Left lung (tissue), 4 donors: ENCODE measurements at regions not wholly inside any gene's neighbourhood (a gene's known extent, or its start where the extent isn't known, plus 50 kb on each side); places are given as distances from the start of the nearest gene placed in this dataset.

Experiments
- ATAC-seq: fragments of 200-7000 bp; cut with Tn5 transposase; one replicate; pipeline ENCODE4 v1.9.1; 2020; ENCODE audit warnings: moderate library complexity
- DNase-seq, 4 donors: peaks; one replicate each; pipeline ENCODE4 v3.0.0-alpha.2; 2013 to 2020
- H3K27ac ChIP-seq, 2 donors: fragments of 200-600 bp; sonication (generic) in 1 of 2; one replicate each; pipeline versions ENCODE4 v1.5.0 to v1.8.0; 2020 to 2021
- H3K27me3 ChIP-seq, 2 donors: fragments of 200-600 bp; sonication (generic) in 1 of 2; one replicate each; pipeline versions ENCODE4 v1.5.0 to v1.8.0; 2020 to 2021
- H3K36me3 ChIP-seq, 2 donors: fragments of 200-600 bp; sonication (generic) in 1 of 2; one replicate each; pipeline versions ENCODE4 v1.5.0 to v1.8.0; 2020 to 2021
- H3K4me1 ChIP-seq, 2 donors: fragments of 200-600 bp; one replicate each; pipeline ENCODE4 v1.8.0; 2021
- H3K4me3 ChIP-seq, 2 donors: fragments of 200-600 bp; sonication (generic) in 1 of 2; one replicate each; pipeline versions ENCODE4 v1.5.0 to v1.8.0; 2020 to 2021; ENCODE audit warnings: mild to moderate bottlenecking in 1 of 2
- H3K9me3 ChIP-seq, 2 donors: fragments of 200-600 bp; sonication (generic) in 1 of 2; one replicate each; pipeline versions ENCODE4 v1.5.0 to v1.8.0; 2020 to 2021
- intact Hi-C, 2 donors: fragments of 100-400 bp; cut with DNase I; formaldehyde crosslinking; loops; one replicate each; pipeline versions ENCODE4 v1.11.2 to v1.14.2; 2022
- TF ChIP-seq, protein P1 (sequence below), 2 donors: fragments of 200-600 bp; sonication (generic) in 1 of 2; IDR thresholded peaks; one replicate each; pipeline versions ENCODE4 v1.5.0 to v1.8.0; 2021; ENCODE audit warnings: antibody characterized with exemption in 2 of 2
- donor health status: DM: no; HTN: yes; CAD: no.
- donor health status: DM: no; HTN: no; CAD: no.

DNA sequence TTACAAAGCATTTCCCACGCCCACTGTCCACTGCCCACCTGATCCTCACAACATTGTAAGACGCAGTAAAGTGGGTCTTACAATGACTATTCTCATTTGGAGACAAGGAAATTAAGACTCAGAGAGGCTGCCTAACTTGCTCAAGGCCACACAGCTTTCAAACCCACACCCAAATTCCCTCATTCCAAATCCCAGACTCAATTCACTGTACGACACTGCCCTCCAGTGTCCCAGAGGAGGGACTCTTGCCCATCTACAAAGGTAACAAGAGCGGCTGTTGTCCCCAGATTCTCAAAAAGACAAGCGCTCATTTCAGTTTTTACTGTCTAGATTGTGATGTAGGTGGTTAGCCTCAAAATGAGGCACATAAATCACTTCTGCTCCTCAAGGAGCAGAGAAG is 184.6 kb downstream of the ACTL7B start:
- no peak overlapping the region for H3K4me3 ChIP-seq
- ATAC-seq: no peak
- H3K27me3 ChIP-seq: no peaks in the 10 kb centered on the region
- H3K27ac ChIP-seq: no peak overlapping the region
- intact Hi-C loops: no loop called here
- no peaks in the 10 kb centered on the region for H3K4me1 ChIP-seq
- no peaks in the 10 kb centered on the region for H3K36me3 ChIP-seq
- DNase-seq: no peak
- H3K9me3 ChIP-seq: no peaks in the 10 kb centered on the region
- TF ChIP-seq, protein P1, sequence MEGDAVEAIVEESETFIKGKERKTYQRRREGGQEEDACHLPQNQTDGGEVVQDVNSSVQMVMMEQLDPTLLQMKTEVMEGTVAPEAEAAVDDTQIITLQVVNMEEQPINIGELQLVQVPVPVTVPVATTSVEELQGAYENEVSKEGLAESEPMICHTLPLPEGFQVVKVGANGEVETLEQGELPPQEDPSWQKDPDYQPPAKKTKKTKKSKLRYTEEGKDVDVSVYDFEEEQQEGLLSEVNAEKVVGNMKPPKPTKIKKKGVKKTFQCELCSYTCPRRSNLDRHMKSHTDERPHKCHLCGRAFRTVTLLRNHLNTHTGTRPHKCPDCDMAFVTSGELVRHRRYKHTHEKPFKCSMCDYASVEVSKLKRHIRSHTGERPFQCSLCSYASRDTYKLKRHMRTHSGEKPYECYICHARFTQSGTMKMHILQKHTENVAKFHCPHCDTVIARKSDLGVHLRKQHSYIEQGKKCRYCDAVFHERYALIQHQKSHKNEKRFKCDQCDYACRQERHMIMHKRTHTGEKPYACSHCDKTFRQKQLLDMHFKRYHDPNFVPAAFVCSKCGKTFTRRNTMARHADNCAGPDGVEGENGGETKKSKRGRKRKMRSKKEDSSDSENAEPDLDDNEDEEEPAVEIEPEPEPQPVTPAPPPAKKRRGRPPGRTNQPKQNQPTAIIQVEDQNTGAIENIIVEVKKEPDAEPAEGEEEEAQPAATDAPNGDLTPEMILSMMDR (IDR thresholded peaks at IDR 0.05): no peak

DNA sequence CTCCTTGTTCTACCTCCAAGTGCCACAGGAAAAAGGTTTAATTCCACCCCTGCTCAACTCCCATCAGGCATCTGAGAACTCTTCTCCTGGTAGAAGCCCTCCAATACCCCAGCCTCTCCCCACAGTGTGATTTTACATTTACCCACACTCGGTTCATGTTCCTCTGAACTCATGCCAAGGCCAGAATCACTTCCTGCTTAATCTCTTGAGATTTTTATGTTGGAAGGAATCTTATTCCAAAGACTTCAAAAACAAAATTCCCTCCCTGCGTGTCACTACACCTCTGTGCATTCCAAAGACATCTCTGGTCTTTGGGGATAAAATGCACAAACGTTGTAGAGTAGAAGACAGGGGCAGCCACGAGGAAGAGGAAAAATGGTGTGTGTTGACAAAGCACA is 186.8 kb downstream of the ACTL7B start:
- no peaks in the 10 kb centered on the region for H3K27me3 ChIP-seq
- intact Hi-C loops: no loop called here
- H3K4me3 ChIP-seq: no peak overlapping the region
- no peaks in the 10 kb centered on the region for H3K4me1 ChIP-seq
- peak in 1 of 4 donors; percentile 26 for DNase-seq
- H3K36me3 ChIP-seq: no peaks in the 10 kb centered on the region
- no peak overlapping the region for H3K27ac ChIP-seq
- H3K9me3 ChIP-seq: no peaks in the 10 kb centered on the region
- TF ChIP-seq, protein P1 (IDR thresholded peaks at IDR 0.05): no peak
- no peak for ATAC-seq

DNA sequence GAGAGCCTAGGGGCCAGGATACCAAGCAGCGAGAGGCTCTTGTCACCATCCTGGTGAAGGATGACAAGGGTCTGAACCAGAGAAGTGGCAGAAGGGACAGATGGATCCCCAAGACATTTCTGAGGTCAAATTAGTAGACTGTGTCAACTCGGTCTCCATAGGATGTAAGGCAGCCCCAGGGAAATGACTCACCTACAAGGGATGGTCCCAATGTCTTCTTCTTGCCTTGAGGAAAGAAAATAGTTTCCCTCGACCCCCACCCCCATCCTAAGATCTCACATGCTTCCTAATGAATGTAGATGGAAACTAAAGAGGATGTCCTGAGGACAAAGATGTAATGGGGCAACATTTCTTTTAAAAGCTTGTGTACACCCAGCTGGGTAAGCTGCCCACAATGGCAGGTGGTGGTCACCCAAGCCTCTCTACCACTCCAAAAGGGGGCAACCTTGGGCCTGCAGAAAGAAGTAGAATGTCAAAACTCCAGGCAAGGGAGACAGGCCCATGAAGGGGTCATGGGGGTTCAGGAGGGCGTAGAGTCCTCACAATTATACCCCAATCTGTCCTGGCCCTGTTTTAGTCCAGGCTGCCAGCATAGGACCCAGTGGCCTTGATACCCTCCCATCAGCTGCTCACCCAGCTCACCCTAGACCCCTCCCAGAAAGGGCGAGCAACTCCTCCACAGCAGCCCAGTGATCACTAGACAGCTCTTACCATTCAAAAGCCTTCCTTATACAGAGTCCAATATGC is 187.4 kb downstream of the ACTL7B start:
- Histone ChIP-seq H3K36me3 (no peaks in the 10 kb centered on the region), H3K4me3 (no peak overlapping the region), H3K27me3 (no peaks in the 10 kb centered on the region), H3K27ac (no peak overlapping the region), H3K9me3 (no peaks in the 10 kb centered on the region), H3K4me1 (no peaks in the 10 kb centered on the region)
- TF ChIP-seq, protein P1 (IDR thresholded peaks at IDR 0.05): no peak
- ATAC-seq (no peak), DNase-seq (no peak)
- intact Hi-C loops: no loop called here

DNA sequence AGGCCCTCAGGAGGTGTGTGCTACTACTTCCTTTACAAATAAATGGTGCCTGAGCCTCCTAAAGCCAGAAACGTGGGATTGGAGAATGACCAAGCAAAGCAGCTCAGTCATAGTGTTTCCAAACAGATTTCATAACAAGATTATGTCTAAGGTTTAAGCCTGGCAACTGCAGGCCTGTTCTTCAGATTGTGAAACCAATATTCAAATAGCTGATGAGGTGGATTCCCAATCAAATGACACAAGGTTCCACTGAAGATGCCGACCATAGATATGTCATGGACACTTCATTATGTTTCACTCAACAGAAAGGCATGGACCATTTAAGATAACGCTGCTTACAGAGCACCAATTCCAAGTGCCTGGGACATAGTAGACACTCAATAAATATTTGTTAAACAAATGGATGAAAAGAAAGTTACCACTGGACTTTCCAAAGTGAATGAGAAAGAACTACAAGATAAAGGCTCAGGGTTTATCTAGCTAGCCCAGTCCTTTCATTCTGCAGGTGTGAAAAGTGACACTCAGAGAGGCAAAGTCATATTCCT is 189.5 kb downstream of the ACTL7B start:
- no peaks in the 10 kb centered on the region for H3K4me1 ChIP-seq
- TF ChIP-seq, protein P1 (IDR thresholded peaks at IDR 0.05): no peak
- H3K36me3 ChIP-seq: no peaks in the 10 kb centered on the region
- no peak overlapping the region for H3K27ac ChIP-seq
- DNase-seq: no peak
- ATAC-seq: no peak
- intact Hi-C loops: no loop called here
- H3K9me3 ChIP-seq: no peaks in the 10 kb centered on the region
- no peak overlapping the region for H3K4me3 ChIP-seq
- no peaks in the 10 kb centered on the region for H3K27me3 ChIP-seq

DNA sequence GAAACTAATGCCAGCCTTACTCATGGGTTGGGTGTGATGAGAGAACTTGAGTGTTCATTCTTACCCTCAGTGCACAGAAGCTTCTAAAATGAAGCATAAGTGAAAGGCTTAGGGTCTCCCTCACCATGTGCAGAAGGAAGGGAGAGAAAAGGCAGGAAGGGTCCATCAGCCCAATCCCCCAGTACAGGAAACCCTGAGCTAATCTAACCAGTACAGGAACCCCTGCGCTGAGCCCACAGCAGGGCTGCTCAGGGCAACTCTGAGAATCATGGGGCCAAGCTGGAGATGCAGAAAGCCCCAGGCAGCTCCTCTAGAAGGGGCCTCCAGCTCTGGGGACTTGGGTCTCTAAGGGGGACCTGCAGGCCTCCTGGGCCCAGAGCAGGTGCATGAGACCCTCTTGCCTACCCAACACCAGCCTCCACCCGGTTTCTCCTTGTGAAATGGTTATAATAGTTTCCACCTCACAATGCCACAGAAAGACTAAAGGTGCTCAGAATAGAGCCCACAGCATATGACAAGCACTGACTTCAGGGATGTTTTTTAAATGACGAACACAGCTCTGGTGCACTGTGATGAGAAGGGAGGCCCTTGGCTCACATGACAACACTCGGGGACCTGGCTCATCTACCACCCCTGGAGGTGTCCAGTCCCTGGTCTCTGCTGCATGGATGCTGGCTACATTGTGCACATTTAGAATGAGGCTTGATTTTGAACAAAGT is 190.1 kb downstream of the ACTL7B start:
- peaks cover 0 to under 1% of the 10 kb centered on the region in 2 donors for H3K9me3 ChIP-seq
- intact Hi-C loops: no loop called here
- H3K4me1 ChIP-seq: no peaks in the 10 kb centered on the region
- TF ChIP-seq, protein P1 (IDR thresholded peaks at IDR 0.05): no peak
- ATAC-seq: no peak
- peak in 1 of 4 donors; percentile 35 for DNase-seq
- H3K27ac ChIP-seq: no peak overlapping the region
- no peaks in the 10 kb centered on the region for H3K27me3 ChIP-seq
- H3K36me3 ChIP-seq: no peaks in the 10 kb centered on the region
- H3K4me3 ChIP-seq: no peak overlapping the region
